ENCODE measurements at regions not wholly inside any gene's neighbourhood (a gene's known extent, or its start where the extent isn't known, plus 50 kb on each side); places are given as distances from the start of the nearest gene placed in this dataset.

DNA sequence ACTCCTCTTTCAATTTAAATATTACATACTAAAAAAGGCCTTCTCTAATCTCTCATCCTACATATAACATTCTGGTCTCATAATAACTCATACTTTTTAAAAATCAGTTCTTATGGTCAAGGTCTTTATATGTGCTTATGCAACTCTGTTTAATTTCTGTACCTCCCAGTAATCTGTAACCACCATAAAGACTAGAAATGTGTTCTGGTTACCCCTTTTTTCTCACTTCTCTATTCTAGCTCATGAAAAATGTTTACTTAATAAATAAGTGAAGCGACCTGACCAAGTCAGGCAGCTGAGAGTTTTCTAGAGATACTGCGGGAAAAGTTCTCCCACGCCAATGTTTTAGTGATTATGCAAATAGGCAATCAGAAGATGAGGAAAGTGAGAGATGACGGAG is 548.8 kb upstream of the FAM241A start:
- no peak for DNase-seq

- DNase-seq = no peak
Measured at GRCh38 chr4:111601671-111602070, 543.6 kb upstream of the FAM241A start.

DNA sequence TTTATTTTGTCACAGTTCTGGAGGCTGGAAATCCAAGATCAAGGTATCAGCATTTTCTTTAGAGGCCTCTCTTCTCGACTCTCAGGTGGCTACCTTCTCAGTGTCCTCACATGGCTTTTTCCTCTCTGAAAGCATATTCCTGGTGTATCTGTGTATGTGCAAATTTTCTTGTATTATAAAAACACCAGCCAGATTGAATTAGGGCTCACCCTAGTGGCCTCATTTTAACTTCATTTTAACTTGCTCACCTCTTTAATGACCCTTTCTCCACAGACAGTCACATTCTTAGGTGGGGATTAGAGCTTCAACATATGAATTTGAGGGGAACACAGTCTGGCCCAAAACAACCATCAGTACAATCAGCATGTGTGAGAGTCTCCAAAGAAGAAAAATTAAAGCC is 542.4 kb upstream of the FAM241A start:
- no peak for DNase-seq

- no peak for DNase-seq
Measured at GRCh38 chr4:111605111-111605510, 540.1 kb upstream of the FAM241A start.

- DNase-seq = no peak
Measured at GRCh38 chr4:111610681-111611080, 534.6 kb upstream of the FAM241A start.

- no peak for DNase-seq
Measured at GRCh38 chr4:111618908-111619307, 526.3 kb upstream of the FAM241A start.

GRCh38 chr4:111628437-111628836 is 516.8 kb upstream of the FAM241A start:
- DNase-seq = no peak

- peak; percentile 28 for DNase-seq
Measured at GRCh38 chr4:111630705-111631104, 514.5 kb upstream of the FAM241A start.

DNA sequence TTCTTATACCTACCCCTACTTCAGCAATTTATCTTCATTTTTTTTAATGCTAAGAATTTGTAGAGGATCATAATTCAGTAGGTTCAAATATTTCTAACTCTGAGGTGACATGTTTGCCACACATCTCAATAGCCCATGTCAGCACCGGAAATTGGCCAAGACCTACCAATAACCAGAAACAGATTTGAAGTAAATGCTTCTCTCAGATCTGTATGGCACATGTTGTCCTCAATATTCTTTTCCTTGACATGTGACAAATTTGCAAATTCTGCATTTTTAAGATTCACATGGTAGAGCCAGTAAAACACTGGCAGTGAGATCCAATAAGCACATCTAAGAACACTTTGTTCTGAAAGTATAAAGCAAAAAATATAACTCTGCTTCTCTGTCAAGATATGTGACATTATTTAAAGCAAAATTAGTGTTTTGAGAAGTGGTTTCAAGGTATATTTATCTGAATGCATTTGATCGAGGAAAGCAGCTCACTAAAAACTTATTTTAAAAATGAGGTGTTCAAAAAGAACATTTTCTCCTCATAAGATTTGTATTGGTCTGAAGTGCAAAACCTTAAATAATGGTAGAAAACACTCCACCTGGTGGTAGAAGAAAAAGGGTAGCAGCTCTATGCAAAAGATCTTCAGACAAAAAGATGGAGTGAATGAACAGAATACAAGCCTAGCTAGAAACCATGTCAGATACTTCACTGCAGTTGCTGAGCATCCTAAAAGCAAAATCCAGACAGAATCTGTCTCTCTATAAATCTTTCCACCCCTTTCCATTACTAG is 513.8 kb upstream of the FAM241A start:
- peak; percentile 19 for DNase-seq

DNA sequence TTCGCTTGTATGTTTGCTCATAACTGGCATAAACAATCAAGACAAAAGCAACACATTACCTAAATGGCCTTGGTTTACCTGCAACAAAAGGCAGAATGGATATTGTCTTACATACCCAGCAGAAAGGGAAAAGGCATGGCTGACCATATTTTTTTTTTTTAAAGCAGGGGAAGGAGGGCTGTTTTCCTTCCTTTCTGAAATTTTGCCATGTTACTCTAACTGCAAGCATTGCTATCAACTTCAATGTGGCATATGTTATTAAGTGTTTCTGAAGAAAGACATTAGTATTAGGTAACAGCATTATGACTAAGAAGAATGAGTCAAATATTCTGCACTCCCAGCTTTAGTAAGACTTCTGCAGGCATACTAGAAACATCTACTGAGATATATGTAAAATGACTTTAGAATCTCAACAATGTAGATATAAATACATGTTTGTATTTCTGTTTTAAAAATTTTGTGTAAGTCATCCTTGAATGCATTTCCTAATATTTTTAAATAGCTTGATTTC is 512.6 kb upstream of the FAM241A start:
- DNase-seq = no peak

DNA sequence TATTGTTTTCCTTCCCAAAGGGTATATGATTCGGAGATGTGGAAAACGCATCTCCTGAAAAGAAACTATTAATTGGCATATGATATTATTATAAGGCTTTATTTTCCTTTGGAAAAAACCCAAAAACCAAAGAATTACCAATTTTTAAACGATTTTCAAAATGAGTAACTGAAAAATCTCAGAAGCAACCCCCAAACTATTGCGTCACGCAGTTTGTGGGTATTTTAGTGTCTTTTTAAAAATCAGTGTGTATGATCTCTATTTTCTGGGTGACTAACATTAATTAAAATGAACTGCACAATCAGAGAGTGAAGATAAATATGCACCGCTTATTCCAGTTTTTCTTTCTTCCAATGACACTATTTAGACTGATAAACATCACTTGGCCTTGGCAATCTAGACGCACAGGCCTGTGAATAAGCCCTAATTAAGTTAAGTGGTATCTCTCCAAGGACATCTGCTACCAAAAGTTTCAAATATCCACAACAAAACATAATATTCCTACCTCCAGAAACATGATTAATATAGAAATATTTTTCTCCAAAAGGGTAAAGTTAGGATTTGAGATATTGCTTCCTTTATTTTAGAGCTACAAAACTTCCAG is 511.5 kb upstream of the FAM241A start:
- DNase-seq = no peak

DNA sequence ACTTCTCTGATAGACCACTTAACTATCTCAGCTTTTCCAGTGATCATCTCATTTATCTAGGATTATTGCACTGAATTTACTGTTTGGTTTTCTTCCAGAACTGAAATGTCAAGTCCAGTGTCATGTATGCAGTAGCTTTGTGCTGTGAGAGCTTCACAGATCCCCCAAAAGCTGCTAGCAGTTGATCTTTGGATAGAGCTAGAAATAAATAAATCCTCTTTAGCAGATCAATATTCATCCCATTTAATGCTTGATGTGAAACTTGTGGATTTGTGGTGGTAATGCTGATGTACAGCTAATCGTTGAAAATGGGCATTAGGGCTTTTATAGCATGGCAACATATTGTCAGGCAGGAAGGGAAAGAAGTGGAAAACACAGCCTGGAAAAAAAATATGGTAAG is 509.6 kb upstream of the FAM241A start:
- no peak for DNase-seq

GRCh38 chr4:111636961-111637585 is 508.2 kb upstream of the FAM241A start:
- no peak for DNase-seq

DNA sequence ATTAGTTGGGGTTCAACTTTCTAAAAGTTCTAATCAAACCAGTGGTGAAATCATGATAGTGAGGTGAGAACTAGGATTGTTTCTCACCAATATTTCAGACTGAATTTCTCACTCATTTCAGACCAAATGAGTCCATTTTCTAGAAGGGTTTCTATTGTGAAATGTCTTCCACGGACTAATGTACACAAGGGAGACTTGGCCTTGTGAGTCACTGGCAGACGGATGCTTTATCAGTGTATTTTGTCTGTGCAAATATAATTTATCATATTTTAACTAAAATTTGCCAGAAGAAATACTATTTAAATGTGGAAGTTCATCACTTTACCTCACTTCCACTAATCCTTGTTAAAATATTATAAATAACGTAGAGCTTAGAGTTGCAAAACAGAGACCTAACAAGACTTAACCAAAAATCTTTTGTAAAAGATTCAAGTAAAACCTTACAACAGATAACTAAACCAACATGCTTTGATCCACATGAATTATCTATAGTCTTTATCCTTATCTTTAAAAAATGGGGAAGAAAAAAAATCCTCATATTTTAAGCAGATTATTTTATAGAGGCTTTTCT is 506.0 kb upstream of the FAM241A start:
- no peak for DNase-seq

DNA sequence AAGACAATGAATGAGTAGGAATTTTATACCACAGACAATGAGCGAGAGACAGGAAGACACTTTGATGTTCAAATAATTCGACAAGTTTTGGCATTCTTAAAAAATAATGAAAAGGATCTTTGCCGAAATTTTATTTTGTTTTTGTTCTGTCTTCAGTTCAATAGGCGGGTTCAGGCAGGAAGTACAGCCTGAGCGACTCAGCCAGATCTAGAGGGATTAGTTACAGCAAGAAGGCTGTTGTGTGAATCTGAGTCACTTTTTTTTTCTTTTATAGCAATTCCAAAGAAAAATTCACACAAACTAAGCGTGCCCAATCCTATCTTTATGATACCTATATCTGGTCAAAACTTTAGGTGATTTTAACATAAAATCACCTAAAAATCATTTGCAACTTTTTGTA is 505.4 kb upstream of the FAM241A start:
- no peak for DNase-seq

DNA sequence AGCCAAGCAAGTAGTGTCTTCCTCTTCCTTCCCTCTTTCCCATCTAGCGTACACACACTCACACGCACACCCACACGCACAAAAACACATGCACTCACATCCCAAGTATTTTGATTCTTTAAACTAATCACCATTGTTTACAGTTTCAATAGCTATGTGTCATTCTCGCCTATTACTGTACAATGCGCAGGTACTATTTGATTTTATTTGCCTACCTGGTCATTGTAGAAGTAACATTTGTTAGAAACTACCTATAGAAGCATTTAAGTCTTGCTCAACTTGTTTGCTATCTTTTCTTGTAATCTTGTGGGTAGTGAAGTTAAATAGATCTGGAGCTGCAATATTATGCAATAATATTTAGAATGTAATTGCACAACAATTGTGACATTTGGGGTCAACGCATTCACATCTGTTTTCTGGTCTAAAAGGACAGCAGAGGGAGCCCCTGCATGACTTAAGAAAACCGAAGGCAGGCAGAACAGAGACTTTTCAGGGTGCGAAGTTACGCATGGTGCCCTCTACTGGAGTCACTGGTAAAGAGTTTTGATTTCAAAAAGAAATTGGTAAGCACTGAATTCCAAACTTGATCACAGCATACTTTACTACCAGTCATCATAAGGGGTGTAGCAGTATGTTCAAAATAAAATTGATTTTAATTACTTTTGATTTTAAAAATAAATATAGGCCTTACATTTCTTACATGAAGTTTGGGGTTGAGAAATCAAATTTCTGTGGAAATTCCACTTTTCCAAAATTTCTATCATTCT is 503.3 kb upstream of the FAM241A start:
- DNase-seq = peak; percentile 77

DNA sequence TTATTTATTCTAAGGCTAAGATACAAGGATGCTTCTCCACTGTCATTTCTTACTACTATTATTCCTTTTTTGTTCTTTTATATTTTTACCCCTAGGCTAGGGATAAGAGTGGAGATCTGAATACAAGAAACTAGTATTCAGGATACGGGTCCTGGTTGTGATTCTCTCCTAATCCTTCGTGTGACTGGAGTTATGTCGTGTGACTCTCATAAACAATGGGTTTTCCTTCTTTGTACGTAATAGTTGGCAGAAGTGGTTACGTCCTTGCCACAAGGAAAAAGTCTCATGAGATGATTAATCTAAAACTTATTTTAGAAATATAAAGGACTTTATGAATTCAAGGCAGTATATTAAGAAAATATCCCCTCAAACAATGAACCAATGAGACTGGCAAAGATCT is 497.2 kb upstream of the FAM241A start:
- no peak for DNase-seq

DNA sequence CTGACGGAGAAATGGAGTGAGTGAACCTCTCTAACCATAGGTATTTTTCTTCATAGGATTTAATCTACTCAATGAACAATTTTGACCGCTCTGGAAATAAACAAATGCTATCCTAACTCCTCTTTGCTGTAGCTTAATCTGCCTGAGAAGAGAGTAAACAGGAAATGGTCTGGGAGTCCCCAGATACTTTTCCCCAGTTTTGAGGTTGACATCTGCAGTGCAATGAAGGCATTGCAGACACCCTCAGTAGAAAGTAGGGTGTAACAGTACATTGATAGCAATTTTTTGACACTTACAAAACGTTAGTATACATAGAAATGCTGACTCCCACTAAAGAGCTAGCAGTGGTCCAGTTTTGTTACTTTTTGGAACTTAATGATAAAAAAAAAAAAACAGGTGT is 495.9 kb upstream of the FAM241A start:
- DNase-seq = no peak

DNA sequence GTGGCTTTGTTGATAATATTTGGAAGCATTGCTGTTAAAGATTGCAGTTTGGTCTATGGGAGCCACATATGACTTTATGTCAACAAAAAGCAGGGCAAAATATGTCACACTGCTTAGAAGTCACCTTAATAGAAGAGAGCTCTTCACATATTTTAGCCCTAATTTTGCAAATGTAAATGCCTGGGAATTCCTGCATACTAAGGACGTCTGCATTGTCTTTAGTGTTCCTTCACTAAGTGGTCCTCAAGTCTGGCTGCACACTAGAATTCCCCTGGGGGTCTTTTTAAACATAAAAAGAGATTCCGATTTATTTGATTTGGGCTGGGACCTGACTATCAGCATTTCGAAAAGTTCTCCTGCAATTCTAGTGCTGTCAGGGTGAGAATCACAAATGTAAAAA is 495.1 kb upstream of the FAM241A start:
- DNase-seq = no peak

DNA sequence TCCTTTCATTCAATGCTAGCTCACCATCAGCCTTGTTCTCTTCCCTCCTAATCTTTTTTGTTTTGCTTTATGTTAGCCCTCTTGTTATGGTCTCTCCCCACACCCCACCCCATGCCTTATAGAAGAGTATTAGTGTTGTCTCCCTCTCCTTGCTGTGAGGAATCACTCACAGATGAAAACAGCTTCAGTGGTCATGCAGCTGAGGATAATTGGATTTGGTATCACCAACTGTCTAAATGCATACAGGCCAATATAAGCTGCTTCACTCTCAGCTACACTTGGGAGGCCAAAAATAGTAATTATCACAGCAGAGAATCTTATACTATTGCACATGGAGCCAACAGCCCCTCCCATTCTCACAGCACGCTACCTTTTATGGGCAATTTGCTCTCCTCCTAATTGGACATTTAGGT is 494.6 kb upstream of the FAM241A start:
- no peak for DNase-seq

DNA sequence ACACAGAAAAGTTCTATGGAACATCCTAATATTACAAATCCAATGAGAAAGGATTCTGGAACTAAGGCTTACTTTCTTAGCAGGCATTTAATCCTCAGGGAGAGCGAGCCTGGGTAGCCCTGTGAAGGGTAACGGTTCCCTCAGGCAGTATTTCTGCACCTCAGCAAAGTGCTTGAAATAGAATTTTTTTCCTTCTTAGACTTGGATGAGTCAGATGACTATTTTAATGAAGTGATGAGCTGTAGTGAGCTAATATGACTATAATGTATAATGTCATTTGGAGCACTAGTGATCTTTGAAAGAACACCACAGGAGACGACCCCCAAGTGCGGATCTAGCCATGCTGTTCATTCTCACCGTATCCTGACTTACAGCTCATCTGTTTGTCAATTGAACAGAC is 493.0 kb upstream of the FAM241A start:
- no peak for DNase-seq

- DNase-seq = no peak
Measured at GRCh38 chr4:111652986-111653385, 492.3 kb upstream of the FAM241A start.

All from renal pelvis (tissue), 1 donor.